HG03520 (cell line): ENCODE measurements at regions not wholly inside any gene's neighbourhood (a gene's known extent, or its start where the extent isn't known, plus 50 kb on each side); places are given as distances from the start of the nearest gene placed in this dataset.

ENCODE experiments used
- ATAC-seq: cut with Tn5 transposase; IDR thresholded peaks from one replicate; pipeline ENCODE4 v1.9.1; 2021; ENCODE audit warnings: mild to moderate bottlenecking, moderate library complexity; ENCODE audit not compliant: unreplicated experiment

GRCh38 chr2:105625632-105626031 lies 119.1 kb upstream of the NCK2 start:
- ATAC-seq: no peak

GRCh38 chr2:105621038-105621437 lies 123.7 kb upstream of the NCK2 start:
- no peak for ATAC-seq

- no peak for ATAC-seq
These were observed 126.4 kb upstream of the NCK2 start for GRCh38 chr2:105618351-105618659.

- ATAC-seq: no peak
These were observed 126.9 kb upstream of the NCK2 start for GRCh38 chr2:105617631-105618350.

- no peak for ATAC-seq
These were observed 129.4 kb upstream of the NCK2 start for GRCh38 chr2:105615305-105615704.

GRCh38 chr2:105611811-105612424 lies 132.8 kb upstream of the NCK2 start:
- ATAC-seq: no peak

- ATAC-seq: no peak
These were observed 133.4 kb upstream of the NCK2 start for GRCh38 chr2:105611333-105611637.

GRCh38 chr2:105610576-105611332 lies 134.0 kb upstream of the NCK2 start:
- no peak for ATAC-seq

GRCh38 chr2:105609746-105610402 lies 134.8 kb upstream of the NCK2 start:
- no peak for ATAC-seq

GRCh38 chr2:105607920-105608504 lies 136.7 kb upstream of the NCK2 start:
- no peak for ATAC-seq

GRCh38 chr2:105606081-105606480 lies 138.6 kb upstream of the NCK2 start:
- ATAC-seq: no peak

GRCh38 chr2:105604938-105605337 lies 139.8 kb upstream of the NCK2 start:
- ATAC-seq: no peak

GRCh38 chr2:105600949-105601794 lies 143.5 kb upstream of the NCK2 start:
- no peak for ATAC-seq

- no peak for ATAC-seq
These were observed 144.1 kb upstream of the NCK2 start for GRCh38 chr2:105600602-105600948.

- ATAC-seq: no peak
These were observed 144.7 kb upstream of the NCK2 start for GRCh38 chr2:105600037-105600442.

GRCh38 chr2:105598829-105599698 lies 145.6 kb upstream of the NCK2 start:
- no peak for ATAC-seq

GRCh38 chr2:105597806-105598803 lies 146.6 kb upstream of the NCK2 start:
- no peak for ATAC-seq

- ATAC-seq: no peak
These were observed 147.5 kb upstream of the NCK2 start for GRCh38 chr2:105597011-105597805.
